Amygdala (tissue), 56 donors: ENCODE measurements at regions not wholly inside any gene's neighbourhood (a gene's known extent, or its start where the extent isn't known, plus 50 kb on each side); places are given as distances from the start of the nearest gene placed in this dataset.

ENCODE experiments used
- DNase-seq, 56 donors: peaks; one replicate each; lab custom pipeline; 2025; lab: John Stamatoyannopoulos, UW

GRCh38 chr11:130815956-130816355, 100.3 kb downstream of the SNX19 start:
- no peak for DNase-seq

DNA sequence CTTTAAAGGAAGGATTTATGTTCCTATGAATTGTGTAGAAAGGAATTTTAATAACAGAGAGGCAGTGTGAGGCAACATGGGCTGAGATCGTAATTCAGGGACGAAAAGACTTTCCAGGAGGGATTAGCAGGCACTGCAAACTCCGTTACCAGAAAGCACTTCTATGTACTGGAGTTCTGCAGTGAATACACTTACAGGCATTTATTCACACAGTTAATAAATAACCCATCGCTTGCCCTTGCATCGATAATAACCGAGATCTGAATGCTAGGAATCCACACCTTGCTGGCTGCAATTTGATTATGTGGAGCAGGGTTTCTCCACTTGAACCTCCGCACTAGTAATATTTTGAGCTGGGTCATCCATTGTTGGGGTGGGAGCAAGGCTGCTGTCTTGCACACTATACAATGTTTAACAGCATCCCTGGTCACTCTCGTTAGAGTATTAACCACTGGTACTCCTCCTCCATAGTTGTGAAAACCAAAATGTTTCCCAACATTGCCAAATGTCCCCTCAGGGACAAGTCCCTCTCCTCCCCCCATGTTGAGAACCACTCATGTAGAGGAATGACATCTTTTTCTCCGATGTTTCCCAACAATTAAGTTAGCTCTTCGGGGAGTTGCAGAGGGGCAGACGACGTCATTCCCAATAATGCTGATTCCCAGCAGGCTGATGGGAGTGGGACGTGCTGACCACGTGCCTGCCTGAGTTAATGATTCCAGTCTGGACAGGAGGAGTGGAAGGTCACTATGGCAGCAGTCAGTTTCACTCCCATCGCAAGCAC, 99.5 kb downstream of the SNX19 start:
- no peak for DNase-seq

DNA sequence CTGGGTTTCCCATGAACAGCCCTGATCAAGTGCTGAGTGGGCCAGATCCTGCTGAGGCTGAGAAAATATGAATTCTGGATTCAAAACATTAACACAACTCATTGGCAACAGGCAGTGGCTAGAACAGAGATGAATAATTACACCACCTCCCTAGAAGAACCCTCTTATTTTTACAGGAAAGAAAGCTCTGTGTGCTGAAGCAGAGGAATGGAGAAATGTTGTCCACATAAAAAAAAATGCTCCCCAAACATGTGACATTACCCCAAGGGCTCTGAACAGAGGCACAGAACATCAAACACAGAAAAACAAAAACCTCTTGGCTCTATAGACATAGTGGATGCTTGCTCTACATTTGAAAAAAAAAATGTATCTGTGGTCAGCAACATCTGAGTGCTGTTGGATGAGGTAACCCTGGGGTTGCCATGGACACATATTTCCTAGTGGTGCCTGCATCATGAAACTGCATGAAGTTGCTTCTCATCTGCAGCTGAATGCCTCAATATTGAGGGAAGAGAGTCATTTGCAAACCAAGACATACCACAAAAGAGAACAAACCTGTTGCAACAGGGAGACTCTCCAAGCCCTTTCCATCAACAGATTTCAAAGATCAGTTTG, 98.8 kb downstream of the SNX19 start:
- DNase-seq: no peak

GRCh38 chr11:130819625-130820024, 96.7 kb downstream of the SNX19 start:
- no peak for DNase-seq
